ENCODE measurements at regions not wholly inside any gene's neighbourhood (a gene's known extent, or its start where the extent isn't known, plus 50 kb on each side); places are given as distances from the start of the nearest gene placed in this dataset.
"Not testable (repeated sequence)": the region's sequence is repeated elsewhere in the genome, so short reads cannot be mapped to it uniquely, and the experiment has no call there.

DNA sequence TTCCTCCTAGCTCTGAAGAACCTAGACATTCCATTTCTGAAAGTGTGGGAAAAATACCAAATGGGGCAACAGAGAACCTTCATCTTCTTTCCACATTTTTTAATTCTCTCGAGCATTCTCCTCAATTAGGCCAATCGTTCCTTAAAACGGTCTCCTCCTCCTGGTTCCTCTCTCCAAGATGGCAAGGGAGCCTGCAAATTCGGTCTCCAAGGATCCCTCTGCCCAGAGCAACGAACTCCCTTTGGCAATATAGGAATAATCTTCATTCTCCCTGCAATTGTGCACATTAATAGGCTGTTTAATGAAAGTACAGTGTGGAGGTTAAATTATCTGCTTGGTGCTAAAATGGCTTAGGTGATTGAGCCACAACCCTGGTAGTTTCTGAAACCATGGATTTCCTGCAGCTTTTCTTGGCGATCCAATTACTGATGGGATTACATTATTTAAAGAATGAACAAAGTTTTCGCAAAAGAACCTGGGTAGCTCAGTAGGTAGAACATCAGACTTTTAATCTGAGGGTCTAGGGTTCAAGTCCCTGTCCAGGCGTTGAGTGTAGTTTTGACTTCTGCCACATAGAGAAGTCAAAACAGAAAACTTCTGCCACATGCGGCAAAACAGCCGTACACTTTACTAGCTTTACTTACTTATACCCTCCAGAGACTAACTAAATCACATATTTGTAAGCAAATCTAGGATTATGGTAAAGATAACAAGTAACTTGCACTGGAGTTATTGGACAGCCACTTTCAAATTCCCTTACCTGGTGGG lies 102.9 kb upstream of the ZNF184 start:
- DNase-seq, result no peak

- DNase-seq, result no peak
Measured at GRCh38 chr6:27568226-27568897, 95.5 kb upstream of the ZNF184 start.

DNA sequence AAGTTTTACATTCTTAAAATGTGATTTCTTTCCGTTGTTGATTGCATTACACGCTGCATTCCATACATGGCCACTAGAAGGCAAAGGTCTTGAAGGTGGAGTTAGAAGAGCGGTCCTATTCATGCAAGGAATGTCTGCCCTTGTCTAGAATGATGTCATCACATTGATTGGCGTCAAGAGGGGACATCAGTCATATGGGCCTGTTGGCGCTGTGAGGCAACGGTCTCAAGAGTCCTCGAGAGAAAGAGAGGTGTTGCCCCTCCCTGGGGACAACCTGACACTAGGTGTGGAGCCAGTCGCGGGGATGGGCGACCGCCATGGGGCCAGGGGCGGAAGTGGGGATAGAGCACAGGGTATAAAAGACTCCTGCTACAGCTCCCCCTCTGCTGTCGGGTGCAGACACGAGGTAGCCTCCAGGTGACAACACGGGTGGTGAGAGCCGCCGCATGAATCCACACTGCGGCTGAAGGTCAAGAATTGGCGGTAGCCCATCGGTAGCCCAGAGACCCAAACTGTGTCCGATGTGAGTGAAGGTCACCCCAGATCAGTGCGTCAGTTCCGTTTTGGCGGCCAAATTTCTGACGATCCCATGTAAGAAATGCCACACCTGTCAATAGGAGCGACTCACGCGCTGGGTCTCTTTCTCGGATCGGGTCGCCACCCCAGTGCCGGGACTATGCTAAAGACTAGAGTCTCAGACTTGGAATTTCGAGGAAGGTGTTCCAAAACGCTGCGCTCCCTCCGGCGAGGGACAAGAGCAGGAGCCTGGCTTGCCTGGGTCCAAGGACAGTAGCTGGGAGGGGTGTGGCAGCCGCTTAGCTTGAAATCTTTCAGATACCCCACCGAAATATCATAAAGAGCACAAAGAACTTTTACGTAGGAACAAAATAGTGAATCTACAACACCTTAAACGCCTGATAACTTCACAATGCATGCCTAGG lies 93.2 kb upstream of the ZNF184 start:
- no peak for DNase-seq

GRCh38 chr6:27562027-27562410 lies 89.1 kb upstream of the ZNF184 start:
- DNase-seq, result no peak

DNA sequence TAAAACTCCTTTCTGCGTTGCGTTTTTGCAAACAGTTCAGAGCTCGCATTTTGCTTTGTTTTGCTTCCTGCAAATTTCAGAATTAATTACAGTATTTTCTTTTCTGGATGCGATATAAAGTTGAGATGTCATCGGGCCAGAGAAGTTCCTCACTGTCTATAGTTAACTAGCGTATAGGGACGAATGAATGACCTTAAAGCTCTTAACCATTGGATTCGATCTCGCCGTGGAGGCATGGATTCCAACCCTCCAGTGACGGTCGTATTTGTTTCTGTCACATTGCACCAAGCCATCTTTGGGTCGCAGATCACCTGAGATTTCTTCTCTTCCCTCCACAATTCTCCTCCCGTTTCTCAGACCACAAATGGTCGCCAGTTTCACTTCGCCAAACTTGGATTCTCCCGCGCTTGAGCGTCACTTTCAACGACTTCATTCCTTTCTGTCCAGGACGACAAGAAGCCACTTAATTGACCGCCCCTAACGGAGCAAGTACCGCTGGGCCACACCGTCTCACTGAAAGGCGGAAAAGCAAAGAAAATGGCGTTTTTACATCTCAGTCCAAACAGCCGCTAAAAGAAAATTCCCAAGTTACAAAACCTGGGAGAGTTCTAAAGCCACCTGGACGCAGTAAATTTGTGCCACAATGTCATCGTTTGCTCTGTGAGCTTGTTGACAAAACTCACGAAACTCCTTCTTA lies 85.3 kb upstream of the ZNF184 start:
- DNase-seq, result no peak

DNA sequence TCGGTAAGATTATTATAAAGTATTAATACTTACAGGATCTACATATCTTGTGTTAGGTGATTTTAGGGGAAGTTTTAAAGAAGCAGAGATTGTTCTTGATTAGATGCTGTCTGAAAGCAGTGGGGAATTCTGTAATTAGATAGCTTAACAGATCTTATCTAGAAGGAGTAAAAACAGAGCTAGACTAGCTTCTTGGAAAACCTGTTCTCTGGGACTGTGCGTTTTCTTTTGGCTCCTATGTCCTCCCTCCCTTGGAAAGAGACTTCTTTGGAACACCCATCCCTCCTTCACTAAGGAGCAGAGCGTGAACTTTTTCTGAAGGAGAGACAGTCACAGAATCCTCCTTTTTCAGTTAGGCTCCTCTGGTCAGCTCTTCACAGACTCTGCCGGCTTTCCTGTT lies 83.5 kb upstream of the ZNF184 start:
- DNase-seq, result no peak

GRCh38 chr6:27553123-27553904 lies 80.4 kb upstream of the ZNF184 start:
- DNase-seq, result no peak

DNA sequence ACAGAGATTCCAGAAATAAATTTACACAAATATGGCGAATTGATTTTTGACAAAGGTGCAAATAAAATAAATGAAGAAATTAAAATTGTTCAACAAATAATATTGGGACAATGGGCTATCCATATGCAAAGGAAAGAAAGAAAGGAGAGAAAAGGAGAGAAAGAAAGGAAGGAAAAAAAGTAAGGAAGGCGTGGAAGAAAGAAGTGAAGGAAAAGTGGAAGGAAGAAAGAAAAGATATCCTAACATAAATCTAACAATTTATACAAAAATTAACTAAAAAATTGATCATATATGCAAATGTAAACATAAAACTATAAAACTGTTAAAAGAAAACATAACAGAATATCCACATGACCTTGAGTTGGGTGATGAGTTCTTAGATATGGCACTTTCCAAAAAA lies 78.7 kb upstream of the ZNF184 start:
- no peak for DNase-seq

GRCh38 chr6:27550692-27551091 lies 77.8 kb upstream of the ZNF184 start:
- DNase-seq, result no peak

- DNase-seq, result not testable (repeated sequence)
Measured at GRCh38 chr6:27549241-27549598, 76.3 kb upstream of the ZNF184 start.

- DNase-seq, result no peak
Measured at GRCh38 chr6:27547157-27548075, 74.5 kb upstream of the ZNF184 start.

DNA sequence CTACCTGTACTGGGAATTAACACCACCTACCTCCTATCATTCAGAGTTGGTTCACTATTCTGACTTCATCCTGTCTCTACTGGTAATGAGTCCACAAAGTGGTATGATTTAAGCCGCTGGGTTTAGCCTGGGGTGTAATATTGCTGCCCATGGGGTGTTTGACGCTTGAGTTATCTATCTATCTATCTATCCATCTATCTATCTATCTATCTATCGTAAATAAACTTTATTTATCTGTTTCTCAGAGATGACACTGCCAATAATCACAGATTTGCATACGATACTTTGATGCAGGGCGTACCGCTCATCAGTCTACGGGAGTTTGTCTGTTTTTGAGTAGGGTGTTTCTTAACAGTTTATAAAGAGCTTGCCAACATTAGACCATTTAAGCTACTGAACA lies 73.6 kb upstream of the ZNF184 start:
- no peak for DNase-seq

GRCh38 chr6:27545271-27546046 lies 72.6 kb upstream of the ZNF184 start:
- DNase-seq, result no peak

- no peak for DNase-seq
Measured at GRCh38 chr6:27544612-27545260, 71.8 kb upstream of the ZNF184 start.

DNA sequence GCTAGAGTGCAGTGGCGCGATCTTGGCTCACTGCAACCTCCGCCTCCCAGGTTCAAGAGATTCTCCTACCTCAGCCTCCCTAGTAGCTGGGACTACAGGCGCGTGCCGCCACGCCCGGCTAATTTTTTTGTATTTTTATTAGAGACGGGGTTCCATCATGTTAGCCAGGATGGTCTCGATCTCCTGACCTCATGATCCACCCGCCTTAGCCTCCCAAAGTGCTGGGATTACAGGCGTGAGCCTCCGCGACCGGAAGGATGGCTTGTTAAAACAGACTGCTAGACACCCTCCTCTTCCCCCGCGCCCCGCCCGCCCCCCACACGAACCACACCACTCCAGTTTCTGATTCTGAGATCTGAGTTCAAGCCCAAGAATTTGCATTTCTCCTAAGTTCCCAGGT lies 71.2 kb upstream of the ZNF184 start:
- DNase-seq, result not testable (repeated sequence)

- no peak for DNase-seq
Measured at GRCh38 chr6:27542485-27542884, 69.6 kb upstream of the ZNF184 start.

- no peak for DNase-seq
Measured at GRCh38 chr6:27541933-27542297, 69.0 kb upstream of the ZNF184 start.

DNA sequence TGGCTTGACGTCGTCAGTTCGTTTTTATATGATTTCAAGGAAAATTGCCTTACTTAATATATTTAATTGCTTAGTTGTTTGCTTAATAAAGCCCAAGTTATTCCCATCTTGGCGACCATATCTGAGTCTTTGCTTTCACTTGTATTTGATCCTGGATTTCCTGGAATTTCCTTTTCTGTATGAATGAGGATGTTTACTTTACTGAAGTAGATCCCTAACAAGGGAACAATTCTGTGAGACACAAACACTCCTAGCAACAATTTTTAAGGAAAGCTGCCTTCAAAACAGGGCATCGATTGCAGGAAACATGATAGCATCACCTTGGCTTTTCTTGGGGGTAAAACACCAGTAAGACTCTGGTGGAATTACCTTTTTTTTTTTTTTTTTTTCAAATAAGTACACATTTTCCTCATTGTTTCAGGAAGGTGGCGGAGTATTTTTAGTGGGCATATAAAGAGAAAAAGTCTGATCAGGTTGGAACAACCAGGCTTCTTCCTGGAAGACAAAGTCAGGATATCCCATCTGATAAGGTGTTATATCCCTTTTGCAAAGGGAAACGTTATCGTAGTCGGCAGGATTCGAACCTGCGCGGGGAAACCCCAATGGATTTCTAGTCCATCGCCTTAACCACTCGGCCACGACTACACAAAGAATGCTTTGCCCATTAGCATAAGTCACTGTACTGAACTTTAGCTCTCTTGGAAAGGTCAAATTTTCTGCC lies 68.5 kb upstream of the ZNF184 start:
- no peak for DNase-seq

DNA sequence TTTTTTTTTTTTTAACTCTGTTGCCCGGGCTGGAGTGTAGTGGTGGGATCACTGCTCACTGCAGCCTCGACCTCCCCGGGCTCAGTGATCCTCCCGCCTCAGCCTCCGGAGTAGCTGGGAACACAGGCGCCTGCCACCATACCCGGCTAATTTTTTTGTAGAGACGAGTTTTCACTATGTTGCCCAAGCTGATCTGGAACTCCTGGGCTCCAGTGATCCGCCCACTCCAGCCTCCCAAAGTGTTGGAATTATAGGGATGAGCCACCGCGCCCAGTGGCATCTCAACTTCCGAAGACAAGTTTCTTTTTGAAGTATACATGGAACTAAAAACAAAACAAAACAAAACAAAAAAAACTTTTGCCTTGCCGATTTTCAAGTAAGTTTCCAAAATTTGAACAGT lies 66.6 kb upstream of the ZNF184 start:
- no peak for DNase-seq
